Right atrium auricular region (tissue), 2 donors: ENCODE measurements at regions not wholly inside any gene's neighbourhood (a gene's known extent, or its start where the extent isn't known, plus 50 kb on each side); places are given as distances from the start of the nearest gene placed in this dataset.

ENCODE experiments used
- DNase-seq: peaks from one replicate; pipeline ENCODE4 v3.0.0-alpha.2; 2019; ENCODE audit warnings: low spot score
- H3K27ac ChIP-seq, 2 donors: fragments of 200-600 bp; sonication (generic); 1 replicate in 1 of 2; 2 replicates in 1 of 2; pipeline ENCODE4 v1.5.1; 2016 to 2019
- H3K27me3 ChIP-seq, 2 donors: fragments of 200-600 bp; sonication (generic); one replicate each; pipeline versions ENCODE4 v1.5.1 to v1.6.0; 2017 to 2019
- H3K36me3 ChIP-seq: fragments of 200-600 bp; sonication (generic); one replicate; pipeline ENCODE4 v1.5.1; 2016
- H3K4me1 ChIP-seq, 2 donors: fragments of 200-600 bp; sonication (generic); one replicate each; pipeline versions ENCODE4 v1.5.1 to v1.6.0; 2017 to 2019
- H3K4me3 ChIP-seq, 2 donors: fragments of 200-600 bp; sonication (generic); 1 replicate in 1 of 2; 2 replicates in 1 of 2; pipeline ENCODE4 v1.5.1; 2017 to 2019; ENCODE audit warnings: mild to moderate bottlenecking in 1 of 2, moderate library complexity in 1 of 2
- H3K9me3 ChIP-seq, 2 donors: fragments of 200-600 bp; sonication (generic); one replicate each; pipeline ENCODE4 v1.5.1; 2019
- TF ChIP-seq, protein P1 (sequence below), 2 donors: fragments of 200-600 bp; sonication (generic); IDR thresholded peaks; one replicate each; pipeline ENCODE4 v1.5.1; 2019; ENCODE audit warnings: antibody characterized with exemption in 2 of 2

DNA sequence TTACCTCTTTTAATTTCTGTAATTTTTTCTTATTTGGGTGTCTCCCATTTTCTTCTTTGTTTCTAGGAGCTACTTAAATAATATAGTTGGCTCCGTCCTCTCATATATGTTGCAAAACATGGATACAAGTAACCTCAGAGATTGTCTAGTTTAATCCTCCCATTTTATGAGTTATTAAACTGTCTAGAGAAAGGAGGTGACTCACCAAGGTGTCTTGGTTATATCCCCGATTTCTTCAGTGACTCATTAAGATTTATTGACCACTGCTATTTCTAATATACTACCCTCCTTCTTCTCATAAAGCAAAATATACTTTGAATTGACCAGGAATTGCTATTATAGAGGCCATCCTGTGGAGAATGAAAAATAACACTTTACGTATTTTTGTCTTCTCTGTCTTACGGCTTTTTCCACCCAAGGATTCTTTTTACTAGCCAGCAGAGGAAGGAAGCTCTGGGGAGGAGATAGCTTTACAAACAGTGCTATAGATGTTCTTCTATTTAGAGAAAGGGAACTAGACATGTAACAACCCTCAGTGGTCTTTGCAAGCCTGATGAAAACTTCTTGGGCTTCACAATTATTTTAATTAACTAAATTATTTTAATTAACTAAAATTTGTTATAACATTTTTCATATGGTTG lies 300.4 kb upstream of the TNP1 start:
- no peak overlapping the region for H3K4me3 ChIP-seq
- TF ChIP-seq, protein P1, sequence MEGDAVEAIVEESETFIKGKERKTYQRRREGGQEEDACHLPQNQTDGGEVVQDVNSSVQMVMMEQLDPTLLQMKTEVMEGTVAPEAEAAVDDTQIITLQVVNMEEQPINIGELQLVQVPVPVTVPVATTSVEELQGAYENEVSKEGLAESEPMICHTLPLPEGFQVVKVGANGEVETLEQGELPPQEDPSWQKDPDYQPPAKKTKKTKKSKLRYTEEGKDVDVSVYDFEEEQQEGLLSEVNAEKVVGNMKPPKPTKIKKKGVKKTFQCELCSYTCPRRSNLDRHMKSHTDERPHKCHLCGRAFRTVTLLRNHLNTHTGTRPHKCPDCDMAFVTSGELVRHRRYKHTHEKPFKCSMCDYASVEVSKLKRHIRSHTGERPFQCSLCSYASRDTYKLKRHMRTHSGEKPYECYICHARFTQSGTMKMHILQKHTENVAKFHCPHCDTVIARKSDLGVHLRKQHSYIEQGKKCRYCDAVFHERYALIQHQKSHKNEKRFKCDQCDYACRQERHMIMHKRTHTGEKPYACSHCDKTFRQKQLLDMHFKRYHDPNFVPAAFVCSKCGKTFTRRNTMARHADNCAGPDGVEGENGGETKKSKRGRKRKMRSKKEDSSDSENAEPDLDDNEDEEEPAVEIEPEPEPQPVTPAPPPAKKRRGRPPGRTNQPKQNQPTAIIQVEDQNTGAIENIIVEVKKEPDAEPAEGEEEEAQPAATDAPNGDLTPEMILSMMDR (IDR thresholded peaks at IDR 0.05) = no peak
- no peak for DNase-seq
- H3K4me1 ChIP-seq = peaks cover 0 to 8% of the 10 kb centered on the region in 2 donors
- H3K27me3 ChIP-seq = no peaks in the 10 kb centered on the region
- no peaks in the 10 kb centered on the region for H3K36me3 ChIP-seq
- no peak overlapping the region for H3K27ac ChIP-seq
- no peaks in the 10 kb centered on the region for H3K9me3 ChIP-seq

DNA sequence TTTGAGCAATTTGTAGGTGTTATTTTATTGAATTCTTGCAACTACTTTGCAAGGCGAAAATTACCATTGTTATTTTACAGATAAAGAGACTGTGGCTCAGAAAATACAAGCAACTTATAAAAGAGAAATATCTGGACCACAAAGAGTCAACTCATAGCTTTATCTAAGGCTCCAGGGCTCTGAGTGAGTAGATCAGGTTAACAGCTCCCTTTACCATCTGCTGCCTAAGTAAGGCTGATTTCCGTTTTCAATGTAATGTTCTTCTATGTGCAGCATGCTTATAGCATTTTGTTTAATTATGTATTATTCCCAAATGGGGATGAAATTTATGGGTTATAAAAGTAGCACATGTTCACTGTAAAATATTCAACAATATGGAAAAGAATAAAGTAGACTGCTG lies 299.1 kb upstream of the TNP1 start:
- Histone ChIP-seq H3K27me3 (no peaks in the 10 kb centered on the region), H3K4me1 (peaks cover 0 to 8% of the 10 kb centered on the region in 2 donors), H3K27ac (no peak overlapping the region), H3K4me3 (no peak overlapping the region), H3K36me3 (no peaks in the 10 kb centered on the region), H3K9me3 (no peaks in the 10 kb centered on the region)
- TF ChIP-seq, protein P1 (IDR thresholded peaks at IDR 0.05) = no peak
- no peak for DNase-seq

DNA sequence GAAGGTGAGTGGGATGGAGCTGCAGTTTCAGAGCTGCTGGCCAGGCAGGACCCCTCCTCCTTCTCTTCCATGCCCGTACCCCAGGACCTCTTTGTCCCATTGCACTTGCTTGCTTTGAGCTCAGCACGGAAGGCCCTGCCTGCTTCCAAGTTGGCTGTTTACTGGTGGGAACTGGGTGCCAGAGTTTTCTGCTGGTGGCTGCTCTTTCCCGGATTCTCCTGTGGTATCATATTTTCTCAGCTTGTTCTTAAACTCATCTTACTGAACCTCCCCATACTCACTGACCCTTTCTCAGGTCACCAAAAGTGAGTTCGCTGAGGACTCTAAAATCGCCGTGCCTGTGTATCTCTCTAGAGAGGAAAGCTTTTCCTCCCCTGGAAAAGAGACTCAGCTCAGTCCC lies 297.7 kb upstream of the TNP1 start:
- Histone ChIP-seq H3K27ac (no peak overlapping the region), H3K36me3 (no peaks in the 10 kb centered on the region), H3K27me3 (no peaks in the 10 kb centered on the region), H3K4me3 (no peak overlapping the region), H3K4me1 (peaks cover 0 to 8% of the 10 kb centered on the region in 2 donors), H3K9me3 (no peaks in the 10 kb centered on the region)
- TF ChIP-seq, protein P1 (IDR thresholded peaks at IDR 0.05) = no peak
- no peak for DNase-seq

DNA sequence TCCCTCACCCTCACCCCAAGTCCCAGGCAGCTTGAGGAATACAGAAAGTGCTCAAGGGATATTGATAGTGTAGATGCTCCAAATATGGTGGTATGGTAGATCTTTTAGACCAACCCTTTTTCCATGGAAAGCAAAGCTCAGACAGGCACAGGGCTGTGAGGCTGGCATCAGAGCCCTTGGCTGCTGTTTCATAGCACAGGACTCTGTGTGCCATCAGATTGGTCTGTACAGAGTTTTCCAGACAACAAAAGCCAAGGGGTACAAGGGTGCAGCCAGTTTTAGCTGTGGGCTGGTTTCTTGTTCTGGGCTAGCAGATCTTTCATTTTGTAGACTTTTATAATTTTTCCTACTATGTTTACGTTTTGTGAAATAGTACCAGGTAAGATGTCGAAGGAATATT lies 296.9 kb upstream of the TNP1 start:
- no peaks in the 10 kb centered on the region for H3K9me3 ChIP-seq
- no peak overlapping the region for H3K4me3 ChIP-seq
- peaks cover 0 to 8% of the 10 kb centered on the region in 2 donors for H3K4me1 ChIP-seq
- DNase-seq = no peak
- H3K27me3 ChIP-seq = no peaks in the 10 kb centered on the region
- H3K27ac ChIP-seq = no peak overlapping the region
- TF ChIP-seq, protein P1 (IDR thresholded peaks at IDR 0.05) = no peak
- no peaks in the 10 kb centered on the region for H3K36me3 ChIP-seq

DNA sequence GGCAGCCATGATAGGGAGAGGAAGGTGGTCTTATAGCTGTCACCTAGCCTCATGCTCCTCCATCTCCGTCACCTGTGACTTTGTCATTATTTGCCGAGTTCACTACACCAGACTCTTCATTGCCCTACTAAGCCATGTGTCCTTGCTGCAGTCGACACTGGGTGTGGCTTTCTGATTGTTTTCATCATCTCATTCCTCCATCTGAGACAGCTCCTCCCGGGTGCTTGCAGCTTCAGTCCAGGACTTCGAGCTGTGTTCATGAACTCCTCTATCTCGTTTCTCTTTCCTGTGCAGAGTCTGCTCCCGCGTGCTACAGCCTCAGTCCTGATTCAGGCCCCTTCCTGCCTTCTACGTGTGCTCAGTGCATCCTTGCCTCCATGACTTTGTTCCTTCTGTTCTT lies 295.1 kb upstream of the TNP1 start:
- H3K4me1 ChIP-seq = no peaks in the 10 kb centered on the region
- H3K27ac ChIP-seq = no peak overlapping the region
- H3K27me3 ChIP-seq = no peaks in the 10 kb centered on the region

More for the DNA sequence above, 295.1 kb upstream of the TNP1 start:
- DNase-seq = no peak
- Histone ChIP-seq H3K9me3 (no peaks in the 10 kb centered on the region), H3K4me3 (no peak overlapping the region), H3K36me3 (no peaks in the 10 kb centered on the region)
- TF ChIP-seq, protein P1 (IDR thresholded peaks at IDR 0.05) = no peak
